Epidermal melanocyte (primary cell): ENCODE measurements at regions not wholly inside any gene's neighbourhood (a gene's known extent, or its start where the extent isn't known, plus 50 kb on each side); places are given as distances from the start of the nearest gene placed in this dataset.

Experiments
- DNase-seq: peaks from one replicate; pipeline ENCODE4 v3.0.0; 2011; ENCODE audit warnings: low spot score; ENCODE audit not compliant: insufficient read length

DNA sequence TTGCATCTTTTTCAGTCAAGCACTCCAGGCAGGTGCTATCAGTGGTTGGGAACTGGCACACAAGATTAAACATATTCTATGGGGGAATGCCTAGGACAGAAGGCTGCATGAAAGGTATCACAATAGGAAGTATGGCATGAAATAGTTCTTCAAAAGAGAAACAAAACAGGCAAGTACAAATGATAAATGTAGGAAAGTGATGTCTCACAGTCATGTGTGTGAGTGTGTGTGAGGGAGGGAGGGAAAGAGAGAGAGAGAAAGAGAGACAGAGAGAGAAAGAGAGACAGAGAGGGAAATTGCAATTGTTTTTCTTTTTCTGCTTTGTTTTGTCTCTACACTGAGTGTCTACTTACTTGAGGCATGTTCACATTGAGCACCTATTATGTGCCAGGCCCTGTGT, 456.3 kb downstream of the MIAT start:
- no peak for DNase-seq

DNA sequence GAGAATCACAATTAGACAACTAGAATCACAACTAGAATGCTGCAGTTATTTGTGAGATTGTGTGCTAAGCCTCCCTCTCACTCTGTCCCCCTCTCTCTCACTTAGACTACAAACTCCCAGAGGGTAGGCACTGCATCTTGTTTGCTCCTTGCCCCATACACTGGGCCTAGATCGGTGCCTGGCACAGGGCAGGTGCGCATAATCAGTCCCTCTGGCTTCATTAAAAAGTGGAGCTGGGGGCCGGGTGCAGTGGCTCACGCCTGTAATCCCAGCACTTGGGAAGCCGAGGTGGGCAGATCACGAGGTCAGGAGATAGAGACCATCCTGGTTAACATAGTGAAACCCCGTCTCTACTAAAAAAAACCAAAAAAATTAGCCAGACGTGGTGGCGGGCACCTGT, 456.8 kb downstream of the MIAT start:
- no peak for DNase-seq

DNA sequence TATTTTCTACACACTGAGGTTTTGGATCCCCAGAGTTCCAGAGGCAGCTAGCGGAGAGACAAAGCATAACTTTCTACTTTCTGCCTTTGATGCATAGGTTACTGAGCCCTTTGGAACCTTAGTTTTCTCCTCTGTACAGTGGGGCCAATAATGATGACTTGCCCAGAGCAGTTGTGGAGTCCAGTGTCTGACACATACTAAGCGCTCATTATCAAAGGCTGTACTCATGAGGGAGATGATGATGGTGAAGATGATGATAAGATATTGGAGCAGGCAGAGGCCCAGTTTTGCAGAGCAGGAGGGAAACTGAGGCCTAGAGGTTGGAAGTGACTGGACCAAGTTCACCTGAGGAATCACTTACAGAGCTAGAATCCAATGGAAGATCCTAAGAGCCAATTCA, 458.0 kb downstream of the MIAT start:
- no peak for DNase-seq

GRCh38 chr22:27115816-27116256, 458.4 kb downstream of the MIAT start:
- no peak for DNase-seq

GRCh38 chr22:27116312-27117086, 459.1 kb downstream of the MIAT start:
- DNase-seq, result no peak

- no peak for DNase-seq
These were observed 462.6 kb downstream of the MIAT start for GRCh38 chr22:27120036-27120435.

- no peak for DNase-seq
These were observed 465.2 kb downstream of the MIAT start for GRCh38 chr22:27122574-27122973.

DNA sequence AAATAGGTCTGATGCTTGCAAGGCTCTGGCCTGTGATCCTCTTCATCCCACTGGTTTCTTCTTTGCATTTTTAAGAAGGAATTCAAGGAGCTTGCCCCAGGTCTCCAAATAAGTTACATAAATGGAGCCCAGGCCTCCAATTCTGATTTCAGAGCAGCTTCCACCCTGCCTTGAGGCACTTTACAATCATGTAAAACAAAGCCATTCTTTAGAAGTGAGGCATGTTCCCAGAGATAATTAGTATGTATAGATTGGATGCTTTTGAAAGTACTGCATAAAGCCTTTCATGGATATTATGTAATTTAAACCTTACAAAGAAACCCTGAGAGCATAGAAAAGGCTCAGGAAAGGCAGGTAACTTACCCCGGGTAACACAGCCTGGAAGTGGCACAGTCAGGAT, 466.5 kb downstream of the MIAT start:
- no peak for DNase-seq

GRCh38 chr22:27124351-27124966, 467.1 kb downstream of the MIAT start:
- DNase-seq, result no peak

DNA sequence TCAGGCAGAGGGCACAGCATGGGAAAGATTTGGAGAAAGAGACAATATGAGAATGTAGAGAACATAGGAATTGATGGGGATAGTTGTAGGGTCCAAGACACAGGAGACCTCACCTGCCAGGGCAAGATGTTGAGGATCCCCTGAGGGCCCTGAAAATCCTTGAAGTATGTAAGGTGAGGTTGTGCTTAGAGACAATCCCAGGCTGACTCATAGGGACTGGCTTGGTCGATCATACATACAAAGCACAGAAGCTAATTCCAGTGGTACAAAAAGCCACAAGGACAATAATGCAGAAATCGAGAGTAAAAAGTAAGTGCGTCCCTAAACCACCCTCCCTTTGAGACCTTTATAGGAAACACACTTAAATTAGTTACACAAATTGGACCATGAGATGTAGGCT, 468.2 kb downstream of the MIAT start:
- no peak for DNase-seq

GRCh38 chr22:27127911-27128310, 470.5 kb downstream of the MIAT start:
- DNase-seq, result no peak

GRCh38 chr22:27128461-27129085, 471.2 kb downstream of the MIAT start:
- DNase-seq, result no peak

DNA sequence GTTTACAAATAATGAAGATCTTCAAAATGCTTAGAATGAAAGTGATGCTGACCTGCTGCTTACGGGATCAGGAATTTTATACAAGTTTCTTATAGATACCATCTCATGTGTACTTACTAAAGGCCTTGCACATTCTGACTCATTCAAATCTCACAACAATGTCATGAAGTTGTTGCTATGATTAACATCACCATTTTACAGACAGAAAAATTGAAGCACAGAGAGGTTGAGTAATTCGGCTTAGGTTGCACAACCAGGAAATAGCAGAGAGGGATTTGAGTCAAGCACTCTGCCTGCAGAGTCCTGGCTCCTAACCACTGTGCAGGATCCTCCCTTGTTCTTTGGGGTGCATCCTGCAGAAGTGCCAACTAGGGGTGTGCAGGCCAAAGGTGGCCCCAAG, 471.9 kb downstream of the MIAT start:
- DNase-seq, result no peak

DNA sequence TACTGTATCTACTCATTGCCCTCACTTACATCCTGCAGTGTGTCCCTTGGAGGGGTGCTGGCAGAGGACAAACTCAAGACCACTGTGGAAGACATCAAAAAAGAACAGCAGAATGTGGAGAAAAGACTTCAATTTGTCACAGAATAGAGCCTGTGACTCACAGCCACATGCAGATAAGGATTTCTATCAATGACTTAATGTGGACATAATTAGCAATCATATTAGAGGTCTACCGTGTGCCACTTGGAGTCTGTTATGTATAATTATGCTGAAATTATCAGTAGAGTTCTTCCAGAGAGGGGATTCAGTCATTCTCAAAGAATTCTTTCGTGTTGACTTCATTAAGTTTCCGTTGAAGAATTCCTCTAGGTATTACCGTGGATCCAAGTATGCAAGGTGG, 473.5 kb downstream of the MIAT start:
- DNase-seq, result no peak

DNA sequence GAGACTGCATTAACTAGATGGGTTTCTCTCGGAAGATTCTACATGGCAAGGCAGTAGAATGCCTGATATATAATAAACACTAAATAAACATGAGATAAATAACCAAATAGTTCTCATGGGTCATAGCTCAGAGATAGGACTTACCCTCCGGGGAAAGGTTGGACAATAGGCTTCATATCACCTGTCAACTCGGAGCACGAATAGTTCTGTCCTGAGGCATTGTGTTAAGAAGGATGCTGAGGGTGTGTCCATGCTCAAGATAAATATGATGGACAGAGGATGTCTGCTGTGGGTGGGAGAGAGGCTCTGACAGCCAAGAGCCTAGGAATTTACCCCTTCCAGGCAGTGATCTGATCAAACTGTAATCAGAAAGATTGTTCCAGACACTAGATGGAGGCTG, 474.0 kb downstream of the MIAT start:
- DNase-seq, result no peak

DNA sequence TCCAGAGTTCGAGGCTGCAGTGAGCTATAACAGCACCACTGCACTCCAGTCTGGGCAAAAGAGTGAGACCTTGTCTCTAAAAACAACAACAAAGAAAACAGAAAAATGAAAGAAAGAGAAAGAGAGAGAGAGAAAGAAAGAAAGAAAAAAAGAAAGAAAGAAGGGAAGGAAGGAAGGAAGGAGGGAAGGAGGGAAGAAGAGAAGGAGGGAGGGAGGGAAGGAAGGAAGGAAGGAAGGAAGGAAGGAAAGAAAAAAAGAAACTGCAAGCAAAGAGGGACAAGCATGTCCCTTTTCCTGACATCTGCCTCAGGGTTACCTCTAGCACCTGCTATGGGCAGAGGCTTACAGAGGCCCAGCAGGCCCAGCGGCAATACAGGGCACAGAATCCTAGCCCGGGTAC, 475.0 kb downstream of the MIAT start:
- DNase-seq, result no peak

DNA sequence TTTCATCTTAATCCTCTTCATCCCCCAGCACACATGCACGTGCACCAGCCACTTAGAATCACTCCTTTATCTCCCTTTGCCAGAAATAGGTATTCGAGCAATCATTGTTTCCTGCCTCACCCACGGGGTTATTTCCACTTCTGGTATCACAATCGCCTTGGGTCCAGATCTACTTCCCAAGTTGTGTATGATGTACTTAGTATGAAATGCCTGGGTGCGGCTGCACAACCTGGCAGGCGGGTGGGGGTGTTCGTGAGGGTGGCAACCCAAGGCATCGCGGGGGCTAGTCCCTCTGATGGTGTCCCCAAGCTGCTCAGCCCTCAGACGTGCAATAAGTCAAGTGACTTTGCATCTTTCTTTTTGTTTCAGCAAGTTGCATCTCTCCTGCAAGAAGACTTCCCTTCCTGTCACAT, 475.6 kb downstream of the MIAT start:
- no peak for DNase-seq

- DNase-seq, result no peak
These were observed 476.4 kb downstream of the MIAT start for GRCh38 chr22:27133681-27134314.

- DNase-seq, result peak; percentile 49
These were observed 476.9 kb downstream of the MIAT start for GRCh38 chr22:27134315-27134701.

DNA sequence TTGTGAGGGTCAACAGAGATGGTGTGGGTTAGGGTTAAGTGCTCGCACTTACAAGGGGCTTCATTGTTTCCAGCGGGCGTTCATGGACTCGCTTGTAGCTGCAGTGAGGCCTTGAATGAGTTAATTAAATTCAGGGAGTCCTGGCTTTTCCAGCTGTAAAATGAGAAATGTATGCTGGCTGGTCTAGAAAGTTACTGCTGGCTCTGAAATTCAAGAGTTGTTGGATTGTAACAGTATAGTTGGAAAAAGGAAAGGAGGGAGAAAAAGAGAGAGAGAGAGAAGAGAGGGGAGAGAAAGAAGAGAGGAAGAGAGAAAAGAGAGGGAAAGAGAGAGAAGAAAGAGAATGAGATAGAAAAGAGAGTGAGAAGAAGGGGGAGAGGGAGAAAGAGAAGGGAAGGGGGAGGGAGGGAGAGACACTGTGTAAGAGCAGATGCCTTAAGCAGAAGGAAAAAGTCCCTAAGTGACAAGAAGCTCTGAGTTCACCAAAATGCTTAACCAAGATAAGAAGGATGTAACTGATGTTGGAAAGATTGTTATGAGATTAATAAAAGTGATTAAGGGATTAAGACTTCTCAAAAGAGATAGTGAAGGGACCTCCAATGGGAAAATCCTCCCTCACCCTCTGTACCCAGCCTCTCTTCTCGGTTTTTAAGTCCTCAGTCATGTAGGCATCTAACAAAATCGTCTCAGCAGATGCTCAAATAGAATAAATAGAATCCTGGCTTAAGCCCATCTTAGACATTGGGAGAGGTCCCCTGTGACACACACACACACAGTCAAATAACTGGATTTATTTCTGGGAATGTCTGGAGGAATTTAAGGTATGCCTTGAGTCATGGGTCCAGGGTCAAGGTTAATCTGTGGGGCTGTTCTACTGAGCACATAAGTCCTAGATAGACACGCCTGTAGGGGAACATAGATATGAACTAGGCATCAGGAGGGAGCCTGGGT, 477.9 kb downstream of the MIAT start:
- DNase-seq, result no peak

- DNase-seq, result no peak
These were observed 479.2 kb downstream of the MIAT start for GRCh38 chr22:27136596-27136995.
